HL-60 (cell line): ENCODE measurements at regions not wholly inside any gene's neighbourhood (a gene's known extent, or its start where the extent isn't known, plus 50 kb on each side); places are given as distances from the start of the nearest gene placed in this dataset.

Experiments
- DNase-seq, 2 experiments: peaks; one replicate each; pipeline ENCODE4 v3.0.0-alpha.2; 2010 to 2020; ENCODE audit warnings: low read depth in 1 of 2, low spot score in 1 of 2
- H3K27ac ChIP-seq: fragments of 250-450 bp; sonication (Bioruptor Pico); replicated peaks from 2 replicates; pipeline ENCODE4 v1.5.1; 2020; ENCODE audit warnings: mild to moderate bottlenecking, moderate library complexity
- H3K27me3 ChIP-seq: fragments of 250-450 bp; sonication (Bioruptor Pico); 2 replicates; pipeline ENCODE4 v1.5.1; 2021; ENCODE audit warnings: mild to moderate bottlenecking, moderate library complexity; ENCODE audit not compliant: insufficient read depth, poor library complexity, severe bottlenecking
- H3K4me3 ChIP-seq: replicated peaks from 2 replicates; pipeline ENCODE4 v1.5.1; 2011; ENCODE audit warnings: mild to moderate bottlenecking, control low read depth, low read length; ENCODE audit not compliant: insufficient read depth
- CTCF ChIP-seq: IDR thresholded peaks from one replicate; pipeline ENCODE4 v1.5.1; 2011; ENCODE audit warnings: low read length, control low read depth, inconsistent platforms; ENCODE audit not compliant: insufficient read depth
- GABPA ChIP-seq: IDR thresholded peaks from 2 replicates; pipeline ENCODE4 v1.6.1; 2012; ENCODE audit warnings: low read depth
- POLR2AphosphoS5 ChIP-seq: IDR thresholded peaks from 2 replicates; pipeline ENCODE4 v1.6.1; 2012; ENCODE audit warnings: low read depth
- REST ChIP-seq: IDR thresholded peaks from 2 replicates; pipeline ENCODE4 v1.6.1; 2012; ENCODE audit warnings: low read depth; ENCODE audit not compliant: insufficient replicate concordance
- SPI1 ChIP-seq: IDR thresholded peaks from 2 replicates; pipeline ENCODE4 v1.6.1; 2012; ENCODE audit warnings: low read depth, mild to moderate bottlenecking, borderline replicate concordance

- no peak for DNase-seq
- H3K27ac ChIP-seq, result no peak overlapping the region
- no peak for TF ChIP-seq CTCF
- TF ChIP-seq GABPA, result no peak
- TF ChIP-seq POLR2AphosphoS5, result no peak
- no peak for TF ChIP-seq REST
- TF ChIP-seq SPI1, result no peak
- H3K4me3 ChIP-seq, result no peak overlapping the region
- no peaks in the 10 kb centered on the region for H3K27me3 ChIP-seq
These were observed 121.8 kb upstream of the PRR20A start for GRCh38 chr13:57018915-57019314.

- DNase-seq, result no peak
- Histone ChIP-seq H3K4me3 (no peak overlapping the region), H3K27ac (no peak overlapping the region), H3K27me3 (no peaks in the 10 kb centered on the region)
- no peak for TF ChIP-seq CTCF
- TF ChIP-seq REST, result no peak
- TF ChIP-seq POLR2AphosphoS5, result no peak
- TF ChIP-seq GABPA, result no peak
- no peak for TF ChIP-seq SPI1
These were observed 110.0 kb upstream of the PRR20A start for GRCh38 chr13:57030671-57031070.

- no peak for TF ChIP-seq REST
- no peak for TF ChIP-seq POLR2AphosphoS5
- TF ChIP-seq SPI1, result no peak
- TF ChIP-seq GABPA, result no peak
- no peak for TF ChIP-seq CTCF
- H3K27me3 ChIP-seq, result no peaks in the 10 kb centered on the region
- H3K27ac ChIP-seq, result no peak overlapping the region
- no peak overlapping the region for H3K4me3 ChIP-seq
- DNase-seq, result no peak
These were observed 104.4 kb upstream of the PRR20A start for GRCh38 chr13:57036290-57036689.
